HepG2 (cell line): ENCODE measurements at regions not wholly inside any gene's neighbourhood (a gene's known extent, or its start where the extent isn't known, plus 50 kb on each side); places are given as distances from the start of the nearest gene placed in this dataset.

Experiments used
- ATAC-seq: fragments of 200-7000 bp; cut with Tn5 transposase; 3 replicates; pipeline ENCODE4 v1.9.1; 2020; ENCODE audit warnings: mild to moderate bottlenecking, moderate library complexity
- BruUV-seq: library from RNA; stranded (reverse); fragments of 400-500 nt; replicated peaks from 2 replicates; lab custom pipeline; 2021; lab: Mats Ljungman, UMichigan
- CTCF ChIA-PET: fragments of 300-600 bp; formaldehyde crosslinking; extraction: SDS; loops from one replicate; lab custom pipeline; 2021; ENCODE audit warnings: low total read pairs, inconsistent platforms, low intra/inter-chr PET ratio; lab: Yijun Ruan, JAX
- POLR2A ChIA-PET: fragments of 350-600 bp; sonication (Branson Sonifier 250); formaldehyde crosslinking; loops from one replicate; lab custom pipeline; 2020; ENCODE audit warnings: antibody characterized with exemption, inconsistent platforms; lab: Yijun Ruan, JAX
- DNase-seq: peaks from one replicate; pipeline ENCODE4 v3.0.0-alpha.2; 2015; ENCODE audit warnings: low spot score
- FAIRE-seq: peaks from 3 replicates; lab custom pipeline; 2011; peaks lifted over from hg19 to GRCh38; lab: Jason Lieb, UNC
- H2AFZ ChIP-seq: one replicate; pipeline ENCODE4 v1.6.1; 2011; ENCODE audit warnings: low read length, inconsistent platforms
- H3K27ac ChIP-seq: fragments of 300-600 bp; 3 replicates; pipeline ENCODE4 v1.8.0; 2011; ENCODE audit warnings: mixed run types, mild to moderate bottlenecking, mixed read lengths, low read length, inconsistent platforms; ENCODE audit not compliant: insufficient read depth; ENCODE audit errors: extremely low read length
- H3K27me3 ChIP-seq, 2 experiments: fragments of 200-600 bp in 1 of 2; 2 replicates in 1 of 2; 3 replicates in 1 of 2; pipeline versions ENCODE4 v1.6.0 to v1.8.0; 2011; ENCODE audit warnings: low read length in 2 of 2, mild to moderate bottlenecking in 2 of 2, moderate library complexity in 2 of 2, inconsistent platforms in 1 of 2; ENCODE audit not compliant: insufficient read depth in 2 of 2, control insufficient read depth in 1 of 2
- H3K36me3 ChIP-seq, 2 experiments: fragments of 200-600 bp in 1 of 2; replicated peaks in 1 of 2; 2 replicates in 1 of 2; 3 replicates in 1 of 2; pipeline versions ENCODE4 v1.5.1 to v1.8.0; 2011; ENCODE audit warnings: low read length in 2 of 2, inconsistent platforms in 1 of 2; ENCODE audit not compliant: insufficient read depth in 2 of 2, control insufficient read depth in 1 of 2
- H3K4me1 ChIP-seq: 2 replicates; pipeline ENCODE4 v1.5.1; 2012; ENCODE audit warnings: low read length, inconsistent platforms; ENCODE audit not compliant: insufficient read depth
- H3K4me2 ChIP-seq: 2 replicates; pipeline ENCODE4 v1.6.0; 2011; ENCODE audit warnings: low read depth, low read length, inconsistent platforms
- H3K4me3 ChIP-seq, 3 experiments: fragments of 200-600 bp in 1 of 3; sonication (generic), shearing (Covaris generic) in 1 of 3; replicated peaks in 1 of 3; 2 replicates each; pipeline ENCODE4 v1.5.1; 2011 to 2016; ENCODE audit warnings: low read length in 3 of 3, inconsistent platforms in 2 of 3, low read depth in 2 of 3, mild to moderate bottlenecking in 2 of 3, control low read depth in 1 of 3, mixed read lengths in 1 of 3; ENCODE audit not compliant: insufficient read depth in 1 of 3
- H3K79me2 ChIP-seq: one replicate; pipeline ENCODE4 v1.6.1; 2011; ENCODE audit warnings: low read length, inconsistent platforms; ENCODE audit not compliant: insufficient read depth
- H3K9ac ChIP-seq: 2 replicates; pipeline ENCODE4 v1.6.0; 2011; ENCODE audit warnings: mild to moderate bottlenecking, low read depth, low read length, inconsistent platforms; ENCODE audit not compliant: insufficient read depth
- H3K9me3 ChIP-seq: 2 replicates; pipeline ENCODE4 v1.5.1; 2012; ENCODE audit warnings: mild to moderate bottlenecking, low read length
- H4K20me1 ChIP-seq: 2 replicates; pipeline ENCODE4 v1.6.0; 2011; ENCODE audit warnings: inconsistent platforms, mild to moderate bottlenecking, low read length, moderate library complexity; ENCODE audit not compliant: insufficient read depth
- AKAP8 ChIP-seq: sonication (generic); formaldehyde crosslinking; IDR thresholded peaks from 2 replicates; pipeline ENCODE4 v1.5.1; 2020; ENCODE audit warnings: mild to moderate bottlenecking, missing genetic modification reagents
- ATF2 ChIP-seq: sonication (generic); formaldehyde crosslinking; IDR thresholded peaks from 2 replicates; pipeline ENCODE4 v1.4.0; 2020; ENCODE audit warnings: missing genetic modification reagents
- CEBPG ChIP-seq: IDR thresholded peaks from 2 replicates; pipeline ENCODE4 v1.6.1; 2016
- HNRNPUL1 ChIP-seq: fragments of 200-400 bp; formaldehyde crosslinking; IDR thresholded peaks from 2 replicates; pipeline ENCODE4 v1.6.1; 2017; ENCODE audit warnings: low read depth, mild to moderate bottlenecking, low read length, moderate library complexity
- NRL ChIP-seq: sonication (generic); formaldehyde crosslinking; IDR thresholded peaks from 2 replicates; pipeline ENCODE4 v1.5.0; 2020; ENCODE audit warnings: missing genetic modification reagents, mild to moderate bottlenecking, moderate library complexity, borderline replicate concordance
- SALL1 ChIP-seq: sonication (generic); formaldehyde crosslinking; IDR thresholded peaks from 2 replicates; pipeline ENCODE4 v1.8.0; 2022; ENCODE audit warnings: mild to moderate bottlenecking, missing genetic modification reagents
- SETDB1 ChIP-seq: sonication (generic); formaldehyde crosslinking; IDR thresholded peaks from 2 replicates; pipeline ENCODE4 v1.5.1; 2020; ENCODE audit warnings: missing genetic modification reagents, mild to moderate bottlenecking, borderline replicate concordance
- TAF1 ChIP-seq: sonication (generic); formaldehyde crosslinking; IDR thresholded peaks from 2 replicates; pipeline ENCODE4 v1.4.0; 2020; ENCODE audit warnings: missing genetic modification reagents
- ZIK1 ChIP-seq: sonication (generic); formaldehyde crosslinking; IDR thresholded peaks from 2 replicates; pipeline ENCODE4 v1.5.0; 2020; ENCODE audit warnings: mild to moderate bottlenecking, low read depth, missing genetic modification reagents, borderline replicate concordance
- ZNF720 ChIP-seq: sonication (generic); formaldehyde crosslinking; IDR thresholded peaks from 2 replicates; pipeline ENCODE4 v1.4.0; 2020; ENCODE audit warnings: missing genetic modification reagents
- ZNF724P ChIP-seq: sonication (generic); formaldehyde crosslinking; IDR thresholded peaks from 2 replicates; pipeline ENCODE4 v1.8.0; 2022; ENCODE audit warnings: missing genetic modification reagents, borderline replicate concordance
- ZNF83 ChIP-seq: sonication (generic); formaldehyde crosslinking; IDR thresholded peaks from 2 replicates; pipeline ENCODE4 v1.4.0; 2020; ENCODE audit warnings: missing genetic modification reagents, mild to moderate bottlenecking, borderline replicate concordance
- WGBS: methylation state at CpG from one replicate; pipeline ENCODE4 v1.1.6; 2017; ENCODE audit warnings: low lambda C conversion rate; 5-methylcytosine and 5-hydroxymethylcytosine counted together
- in situ Hi-C: cut with HindIII; loops from 2 replicates; pipeline ENCODE4 v1.10.0; 2017; ENCODE audit warnings: low pct_unique_long_range_greater_than_20kb; ENCODE audit not compliant: extremely low pct_ligation_motif_present
- intact Hi-C: fragments of 100-400 bp; cut with micrococcal nuclease; formaldehyde crosslinking; loops from one replicate; pipeline ENCODE4 v1.10.0; 2022; ENCODE audit not compliant: unreplicated experiment

GRCh38 chr17:72340836-72341235 is 220.0 kb downstream of the SOX9 start (continued):
- TF ChIP-seq NRL (CRISPR knock-in tag) = no peak
- no peak for TF ChIP-seq TAF1 (CRISPR knock-in tag)
- TF ChIP-seq ZNF83 (CRISPR knock-in tag) = no peak
- TF ChIP-seq AKAP8 (CRISPR knock-in tag) = no peak
- TF ChIP-seq SALL1 (CRISPR knock-in tag) = peak; percentile 63
- TF ChIP-seq ATF2 (CRISPR knock-in tag) = peak; percentile 23; the same call in 1 of the 2 replicates
- no peak for TF ChIP-seq ZIK1
- TF ChIP-seq HNRNPUL1 = no peak
- TF ChIP-seq CEBPG = peak; percentile 82

- Histone ChIP-seq H3K36me3 (no peaks in the 10 kb centered on the region), H3K79me2 (no peaks in the 10 kb centered on the region), H3K9ac (no peak overlapping the region), H3K4me1 (peaks cover 70% of the 10 kb centered on the region), H4K20me1 (no peaks in the 10 kb centered on the region), H3K4me3 (no peak overlapping the region)
- 92% methylated on average over 5 of the region's 5 CpGs for WGBS
- POLR2A ChIA-PET = interaction anchor here (4.9 kb wide), 1 partner anchor 222 kb away, joined by 53 read pairs; the partner anchor contains the start of gene SOX9
- ATAC-seq (no peak), DNase-seq (no peak)
- CTCF ChIA-PET = no interaction called here
- BruUV-seq = no TSS peak
- TF ChIP-seq SETDB1 (CRISPR knock-in tag) = no peak
- TF ChIP-seq ZNF720 = no peak
- no peak for TF ChIP-seq ZNF724P (CRISPR knock-in tag)
- TF ChIP-seq, all 625 proteins: peak for 0
- no peak for FAIRE-seq
- in situ Hi-C loops (no loop called here), intact Hi-C loops (no loop called here)
- Histone ChIP-seq H3K27me3 (no peaks in the 10 kb centered on the region), H3K4me2 (no peak overlapping the region), H2AFZ (no peak overlapping the region), H3K27ac (peak overlapping the region; percentile 81), H3K9me3 (no peaks in the 10 kb centered on the region)
Observed at GRCh38 chr17:72342061-72342460, 221.2 kb downstream of the SOX9 start.
